ENCODE measurements at regions not wholly inside any gene's neighbourhood (a gene's known extent, or its start where the extent isn't known, plus 50 kb on each side); places are given as distances from the start of the nearest gene placed in this dataset.
"Not testable (repeated sequence)": the region's sequence is repeated elsewhere in the genome, so short reads cannot be mapped to it uniquely, and the experiment has no call there.

DNA sequence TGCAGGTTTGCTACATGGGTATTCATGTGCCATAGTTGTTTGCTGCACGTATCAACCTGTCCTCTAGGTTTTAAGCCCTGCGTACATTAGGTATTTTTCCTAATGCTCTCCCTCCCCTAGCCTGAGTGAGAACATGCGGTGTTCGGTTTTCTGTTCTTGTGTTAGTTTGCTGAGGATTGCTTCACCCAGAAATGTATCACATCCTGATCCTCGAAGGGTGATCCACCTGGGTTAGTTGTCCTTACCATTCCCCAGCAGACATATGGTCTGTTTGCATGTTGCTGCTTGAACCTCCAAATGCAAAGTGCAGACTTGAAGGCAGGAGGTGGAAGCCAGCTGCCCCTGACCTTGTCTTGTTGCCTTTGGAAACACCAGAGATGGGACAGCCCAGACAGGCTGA is 161.5 kb upstream of the WDR1 start:
- no peak for DNase-seq (ENCODE audit: low read depth in 3 of 3)

DNA sequence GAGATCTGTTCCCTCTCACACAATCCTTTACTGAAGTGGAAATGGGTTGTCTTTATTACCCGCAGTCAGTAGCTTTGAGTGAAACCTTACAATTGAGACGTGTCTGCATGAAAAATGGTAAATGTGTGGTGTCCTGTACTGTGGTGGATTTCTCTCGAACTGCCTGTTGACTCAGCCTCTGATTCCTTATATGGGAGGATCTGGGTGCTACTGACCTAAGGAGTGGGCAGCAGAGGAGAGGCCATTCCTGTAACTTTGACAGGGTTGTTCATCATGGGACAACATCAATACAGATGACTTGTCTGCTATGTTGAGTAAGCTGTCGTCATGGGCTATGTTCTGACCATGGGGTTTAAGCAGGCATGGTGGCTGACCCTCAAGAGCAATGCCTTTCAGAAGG is 159.6 kb upstream of the WDR1 start:
- DNase-seq (ENCODE audit: low read depth in 3 of 3): no peak

DNA sequence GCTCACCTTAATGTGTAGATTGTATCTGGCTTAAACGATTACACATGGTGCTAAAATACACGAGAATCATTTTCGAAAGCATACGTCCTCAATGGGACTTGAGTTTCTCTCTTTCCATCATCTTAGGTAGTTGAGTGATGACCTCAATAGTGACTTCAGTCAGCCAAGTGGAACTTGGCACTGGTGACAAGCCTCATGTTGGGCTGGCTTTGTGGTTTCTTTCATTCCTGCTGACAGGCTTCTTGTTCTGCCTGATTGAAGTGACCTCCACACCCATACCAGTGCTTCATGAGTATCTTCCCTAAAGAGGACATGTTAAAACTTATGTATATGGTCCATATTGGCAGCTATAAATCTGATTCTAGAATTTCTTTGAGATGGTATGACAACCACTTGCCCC is 159.1 kb upstream of the WDR1 start:
- DNase-seq (ENCODE audit: low read depth in 3 of 3): no peak

DNA sequence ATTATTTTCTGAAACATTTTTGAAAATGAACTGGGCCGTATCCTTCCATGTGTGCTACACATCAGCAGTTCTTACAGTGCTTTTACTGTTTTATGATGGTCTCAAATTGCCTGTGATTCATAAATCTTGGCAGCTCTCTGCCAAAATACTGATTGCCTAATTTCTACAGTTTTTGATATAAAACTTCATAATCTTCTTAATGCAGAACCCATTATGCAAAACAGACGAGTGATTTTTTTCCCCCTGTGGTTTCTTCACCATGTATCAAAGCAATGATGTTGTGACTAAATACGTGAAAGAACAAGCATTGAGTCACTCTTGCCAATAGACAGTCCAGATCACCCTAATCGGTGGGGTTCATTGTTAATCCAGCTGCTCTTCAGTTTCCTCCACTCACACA is 156.4 kb upstream of the WDR1 start:
- no peak for DNase-seq (ENCODE audit: low read depth in 3 of 3)

DNA sequence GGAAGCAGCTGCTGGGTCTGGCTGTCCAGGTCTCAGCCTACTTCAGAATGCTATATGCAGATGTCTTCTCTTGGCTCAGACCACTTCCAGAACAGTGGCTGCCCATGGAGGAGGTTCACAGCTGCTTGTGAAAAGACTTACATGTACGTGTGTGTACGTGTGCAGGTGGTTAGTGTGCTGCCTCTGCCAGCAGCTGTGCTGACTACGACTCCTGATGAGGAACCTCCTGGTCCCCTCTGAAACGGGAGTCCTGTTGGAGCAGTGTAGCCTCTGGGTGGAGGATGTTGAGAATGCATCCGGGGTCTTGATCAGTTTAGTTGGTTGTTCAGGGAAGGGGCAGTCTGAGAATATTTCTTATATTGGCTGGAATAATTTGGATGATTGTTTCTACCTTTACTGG is 155.9 kb upstream of the WDR1 start:
- DNase-seq (ENCODE audit: low read depth in 3 of 3): no peak

DNA sequence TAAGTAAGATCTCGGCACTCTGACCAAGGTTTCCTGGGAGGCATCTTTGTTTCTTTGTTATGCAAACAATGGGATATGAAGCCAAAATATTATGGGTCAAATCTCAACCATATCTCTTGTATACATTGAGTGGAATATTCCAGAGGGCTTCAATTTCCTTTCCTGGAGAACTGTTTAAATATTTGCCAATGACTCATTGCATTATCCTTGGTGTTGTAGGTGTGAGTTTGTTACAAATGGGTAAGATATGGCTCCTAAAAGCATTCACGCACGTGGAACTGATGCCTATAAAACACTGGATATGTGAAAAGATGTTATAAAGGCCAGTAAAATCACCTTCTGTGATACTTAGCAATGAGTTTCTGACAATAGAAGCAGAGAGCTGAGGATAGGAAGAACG is 150.5 kb upstream of the WDR1 start:
- no peak for DNase-seq (ENCODE audit: low read depth in 3 of 3)

DNA sequence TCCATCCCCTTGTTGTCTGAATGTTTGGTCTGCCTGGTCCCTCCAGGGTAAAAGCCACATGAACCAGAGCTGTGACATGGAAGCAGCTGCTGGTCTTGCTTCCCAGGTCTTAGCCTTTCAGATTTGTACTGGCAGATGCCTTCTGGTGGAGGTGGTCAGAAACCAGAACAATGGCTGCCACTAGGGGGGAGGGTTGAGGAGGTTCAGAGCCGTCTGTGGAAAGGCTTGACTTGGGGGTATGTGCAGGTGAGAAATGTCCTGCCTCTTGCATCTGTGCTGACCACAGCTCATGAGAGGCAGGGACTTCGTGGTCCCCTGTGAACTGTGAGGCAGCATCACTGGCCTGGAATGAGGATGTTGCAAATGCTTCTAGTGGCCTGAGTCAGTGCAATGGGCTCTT is 144.2 kb upstream of the WDR1 start:
- DNase-seq (ENCODE audit: low read depth in 3 of 3): no peak

DNA sequence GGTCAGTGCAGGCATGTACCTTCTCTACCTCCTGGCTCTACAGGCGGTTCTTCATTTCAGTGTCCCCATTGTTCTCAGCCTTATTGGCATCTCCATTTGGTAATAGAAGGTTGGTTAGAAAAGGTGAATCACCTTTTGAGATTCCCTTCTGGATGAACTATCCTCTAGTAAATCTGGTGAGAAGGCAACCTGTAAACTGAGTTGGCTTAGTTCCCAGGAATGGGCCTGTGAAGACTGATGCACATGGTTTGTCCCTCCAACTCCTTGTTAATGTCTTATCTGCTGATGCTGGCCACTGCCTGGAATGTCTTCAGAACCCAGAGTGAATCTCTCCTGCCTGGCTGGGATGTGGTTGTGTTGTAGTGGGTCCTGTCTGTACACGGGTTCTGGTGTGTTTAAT is 143.4 kb upstream of the WDR1 start:
- DNase-seq (ENCODE audit: low read depth in 3 of 3): no peak

DNA sequence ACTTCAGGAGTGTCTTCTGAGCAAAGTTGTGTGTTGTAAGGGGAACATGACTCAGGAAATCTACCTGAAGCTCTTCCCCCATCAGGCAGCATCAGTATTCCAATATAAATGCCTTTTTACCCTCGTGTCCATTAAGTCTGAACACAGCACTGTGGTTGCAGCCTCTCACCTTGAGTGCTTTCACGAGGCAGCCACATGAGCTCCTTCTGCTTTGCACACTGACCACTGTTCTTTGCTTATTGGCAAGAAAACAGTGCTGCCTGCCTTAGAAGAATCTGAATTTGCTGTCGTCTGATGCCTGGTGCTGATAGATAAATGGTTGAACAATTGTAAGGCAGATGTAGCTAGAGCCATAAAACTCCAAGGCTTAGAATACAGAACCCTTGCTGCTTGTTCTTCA is 139.6 kb upstream of the WDR1 start:
- no peak for DNase-seq (ENCODE audit: low read depth in 3 of 3)

DNA sequence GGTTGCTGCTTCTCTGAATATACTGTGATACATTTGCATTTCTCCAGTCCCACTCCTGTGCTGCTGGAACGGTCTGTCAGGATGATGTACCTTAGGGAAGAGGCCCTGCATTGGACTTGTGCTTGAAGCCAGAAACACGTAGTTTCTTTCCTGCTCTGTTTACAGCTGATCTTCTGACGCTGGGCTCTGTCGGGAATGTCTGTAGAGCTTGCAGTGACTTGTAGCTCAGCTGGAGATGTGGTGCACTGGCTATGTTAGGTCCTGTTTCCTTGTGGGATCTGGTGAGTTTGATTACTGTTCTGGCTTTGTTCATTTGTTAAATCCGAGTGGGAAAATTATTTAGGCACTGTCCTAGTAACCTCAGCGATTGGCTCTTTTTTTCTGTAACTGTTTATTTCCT is 137.2 kb upstream of the WDR1 start:
- no peak for DNase-seq (ENCODE audit: low read depth in 3 of 3)

DNA sequence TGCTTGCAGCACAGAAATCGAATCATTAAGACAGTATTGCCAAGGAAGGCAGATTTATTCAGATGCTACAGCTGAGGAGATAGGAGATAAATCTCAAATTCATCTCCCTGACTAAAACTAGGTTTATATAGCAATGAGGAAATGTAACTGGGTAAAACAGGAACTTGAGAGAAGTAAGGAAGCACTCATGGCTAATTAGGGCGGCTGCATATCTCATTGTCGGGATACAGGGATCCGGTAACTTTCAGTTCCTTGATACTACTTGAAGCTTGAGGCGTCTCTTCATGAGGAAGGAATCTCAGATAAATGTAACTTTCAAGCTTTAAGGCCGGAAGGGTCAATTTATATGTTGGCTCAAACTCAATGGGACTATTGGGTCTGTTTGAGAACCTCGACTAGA is 129.2 kb upstream of the WDR1 start:
- no peak for DNase-seq (ENCODE audit: low read depth in 3 of 3)

DNA sequence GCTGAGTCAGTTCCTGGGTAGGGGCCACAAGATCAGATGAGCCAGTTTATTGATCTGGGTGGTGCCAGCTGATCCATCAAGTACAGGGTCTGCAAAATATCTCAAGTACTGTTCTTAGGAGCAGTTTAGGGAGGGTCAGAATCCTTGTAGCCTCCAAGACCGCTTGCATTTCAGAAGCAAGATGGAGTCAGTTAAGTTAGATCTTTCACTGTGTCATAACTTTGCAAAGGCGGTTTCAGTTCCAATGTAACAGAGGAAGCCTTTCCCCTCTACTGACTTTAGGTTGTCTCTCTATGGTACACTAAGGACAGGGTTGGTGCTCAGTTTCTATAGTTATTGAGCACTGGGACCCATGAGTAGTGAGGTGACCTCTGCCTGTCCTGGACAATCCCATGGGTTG is 127.3 kb upstream of the WDR1 start:
- no peak for DNase-seq (ENCODE audit: low read depth in 3 of 3)

DNA sequence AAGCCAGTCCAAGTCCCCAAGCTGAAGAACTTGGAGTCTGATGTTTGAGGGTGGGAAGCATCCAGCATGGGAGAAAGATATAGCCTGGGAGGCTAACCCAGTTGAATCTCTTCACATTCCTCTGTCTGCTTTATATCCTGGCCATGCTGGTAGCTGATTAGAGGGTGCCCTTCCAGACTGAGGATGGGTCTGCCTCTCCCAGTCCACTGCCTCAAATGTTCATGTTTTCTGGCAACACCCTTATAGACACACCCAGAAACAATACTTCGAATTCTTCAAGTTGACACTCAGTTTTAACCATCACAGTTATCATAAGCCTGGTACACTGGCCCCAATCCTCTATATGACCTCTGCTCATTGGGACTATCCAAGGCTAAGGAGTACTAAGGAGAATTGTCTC is 124.1 kb upstream of the WDR1 start:
- no peak for DNase-seq (ENCODE audit: low read depth in 3 of 3)

DNA sequence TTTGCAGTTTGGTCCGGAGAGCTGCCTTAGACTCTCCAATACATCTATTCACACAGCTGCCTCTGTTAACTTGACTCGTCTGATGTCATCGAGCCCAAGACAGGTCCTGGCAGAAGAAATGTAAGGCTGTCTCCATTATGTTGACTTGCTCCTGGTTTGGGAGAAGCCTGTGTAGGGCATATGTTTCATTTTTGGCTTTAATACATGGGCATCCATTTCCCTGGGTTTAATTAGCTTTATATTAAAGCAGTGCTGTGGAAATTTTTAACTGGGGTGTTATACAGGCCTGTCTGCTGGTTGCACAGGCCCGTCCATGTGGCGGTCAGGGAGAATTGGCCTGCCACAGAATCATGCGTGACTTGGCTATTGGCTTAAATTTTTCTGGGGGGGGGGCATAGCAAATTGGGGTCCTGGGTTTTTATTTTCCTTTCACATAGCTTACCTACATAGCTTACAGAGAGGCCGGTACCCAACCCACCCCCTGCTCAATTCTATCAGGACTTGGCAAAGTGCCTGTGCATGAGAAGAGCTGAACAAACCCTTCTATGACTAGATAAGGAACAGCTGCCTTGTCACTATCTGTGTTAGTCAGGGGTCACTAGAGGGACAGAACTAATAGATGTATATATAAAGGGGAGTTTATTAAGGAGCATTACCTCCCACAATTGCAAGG is 123.5 kb upstream of the WDR1 start:
- no peak for DNase-seq (ENCODE audit: low read depth in 3 of 3)

DNA sequence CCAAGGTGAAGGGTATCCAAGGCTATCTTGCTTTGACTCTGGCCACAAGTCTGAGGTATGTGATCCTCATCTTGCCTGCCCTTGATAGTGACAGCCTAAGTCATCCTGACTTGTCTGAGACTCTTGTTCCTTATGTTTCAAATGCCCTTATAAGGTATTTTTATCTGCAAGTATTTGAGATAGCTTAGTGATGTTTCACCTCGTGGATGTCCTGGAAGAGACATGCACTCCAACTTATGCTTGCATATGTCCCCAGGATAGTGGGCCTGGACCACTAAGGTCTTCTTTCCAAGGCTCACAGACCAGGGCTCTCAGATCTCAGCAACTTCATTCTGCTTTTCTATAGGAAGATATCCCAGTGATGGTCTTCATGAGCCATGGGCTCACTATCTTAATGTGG is 120.5 kb upstream of the WDR1 start:
- DNase-seq (ENCODE audit: low read depth in 3 of 3): no peak

DNA sequence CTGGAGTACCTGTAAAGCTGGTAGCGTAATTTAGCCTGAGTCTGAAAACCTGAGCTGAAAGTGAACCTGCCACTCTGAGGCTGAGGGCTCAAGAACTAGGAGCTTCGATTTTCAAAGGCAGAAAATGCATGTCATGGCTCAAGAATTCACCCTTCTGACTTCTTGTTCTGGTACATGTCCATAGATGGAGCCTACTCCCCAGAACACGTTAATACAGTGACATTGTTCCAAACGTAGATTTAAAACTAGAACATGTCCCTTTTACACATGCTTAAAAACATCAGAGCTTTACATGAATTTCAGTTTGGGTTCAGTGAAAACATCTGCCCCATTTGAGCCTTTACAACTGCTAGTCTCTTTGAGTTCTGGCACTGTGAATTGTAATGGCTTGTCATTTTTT is 115.5 kb upstream of the WDR1 start:
- no peak for DNase-seq (ENCODE audit: low read depth in 3 of 3)

DNA sequence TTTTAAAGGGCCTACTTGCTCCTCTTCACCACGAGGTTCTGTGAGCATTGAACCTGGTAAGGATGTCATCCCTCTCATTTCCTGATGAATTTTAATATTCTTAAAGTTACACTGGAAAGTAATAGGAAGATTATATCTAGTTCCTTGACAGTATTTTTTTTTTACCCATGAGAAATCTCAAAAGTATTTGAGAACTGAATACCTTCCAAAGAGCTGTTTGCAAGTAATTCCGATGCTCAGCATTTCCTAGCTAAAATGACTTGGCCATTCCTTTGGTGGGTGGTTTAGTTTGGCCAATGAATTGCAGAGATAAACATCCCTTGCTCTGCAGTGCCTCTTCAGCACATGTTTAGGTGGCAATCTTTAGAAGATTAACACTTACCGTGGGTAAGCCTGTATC is 110.2 kb upstream of the WDR1 start:
- DNase-seq (ENCODE audit: low read depth in 3 of 3): no peak

DNA sequence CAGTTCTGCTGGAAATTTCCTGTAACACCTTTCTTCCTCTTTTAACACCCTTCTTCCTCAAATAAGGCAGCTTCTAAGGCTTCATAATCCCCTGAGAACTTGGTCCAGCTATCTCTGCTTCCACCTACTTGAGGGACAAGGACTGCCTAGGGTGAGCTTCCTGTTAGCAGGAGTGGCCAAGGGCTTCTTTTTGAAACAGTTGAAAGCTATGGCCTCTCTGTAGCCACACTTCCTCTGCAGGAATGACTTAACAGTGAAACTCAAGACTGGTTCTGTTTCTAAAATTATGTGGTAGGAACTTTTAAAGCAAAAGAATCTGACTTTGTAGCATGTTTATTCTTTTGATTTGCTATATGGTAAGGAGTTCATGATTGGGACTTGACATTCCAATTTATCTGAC is 108.5 kb upstream of the WDR1 start:
- no peak for DNase-seq (ENCODE audit: low read depth in 3 of 3)

DNA sequence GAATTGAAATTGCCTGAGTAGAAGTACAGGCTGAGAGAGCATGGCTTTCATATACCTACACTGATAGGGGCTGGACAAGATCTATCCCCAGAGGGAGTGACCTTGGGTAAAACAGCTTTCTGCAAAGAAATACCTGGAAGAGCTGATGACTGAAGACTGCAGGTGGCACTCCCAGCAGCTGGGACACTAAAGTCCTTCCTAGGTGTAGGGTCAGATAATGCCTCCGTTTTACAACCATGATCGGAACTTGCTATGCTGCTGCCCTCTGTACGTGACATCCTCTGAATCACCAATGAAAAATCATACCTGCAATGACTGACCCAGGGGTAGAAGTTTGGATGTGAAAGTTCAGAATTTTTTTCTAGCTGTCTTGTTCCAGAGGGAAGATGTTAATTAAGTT is 107.2 kb upstream of the WDR1 start:
- DNase-seq (ENCODE audit: low read depth in 3 of 3): no peak

DNA sequence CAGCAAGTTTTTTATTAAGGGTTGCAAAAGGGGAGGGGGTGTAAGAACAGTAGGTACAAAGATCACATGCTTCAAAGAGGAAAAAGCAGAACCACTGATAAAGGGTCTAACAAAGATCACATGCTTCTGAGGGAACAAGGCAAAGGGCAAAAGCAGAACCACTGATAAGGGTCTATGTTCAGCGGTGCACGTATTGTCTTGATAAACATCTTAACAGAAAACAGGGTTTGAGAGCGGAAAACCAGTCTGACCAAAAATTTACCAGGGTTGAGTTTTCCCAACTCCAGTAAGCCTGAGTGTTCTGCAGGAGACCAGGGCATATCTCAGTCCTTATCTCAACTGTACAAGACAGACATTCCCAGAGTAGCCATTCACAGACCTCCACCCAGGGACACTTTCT is 96.9 kb upstream of the WDR1 start:
- DNase-seq (ENCODE audit: low read depth in 3 of 3): not testable (repeated sequence)

DNA sequence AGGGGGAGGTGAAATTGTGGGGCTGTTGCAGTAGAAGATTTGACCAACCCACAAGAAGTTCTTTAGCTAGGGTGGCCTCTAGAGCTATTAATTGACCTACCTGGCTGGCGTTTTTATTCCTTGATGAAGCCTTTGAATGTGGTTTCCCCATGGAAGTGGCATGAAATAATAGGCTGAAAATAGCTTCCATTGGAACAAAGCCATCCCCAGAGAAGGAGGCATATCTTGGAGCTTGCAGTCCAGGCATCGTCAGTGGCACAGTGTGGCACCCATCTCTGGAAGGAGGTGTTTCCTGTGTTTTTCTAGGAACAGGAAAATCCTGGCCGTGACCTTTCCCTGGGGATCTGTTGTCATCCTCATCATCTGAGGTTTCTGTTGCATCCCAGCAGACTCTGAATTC is 96.3 kb upstream of the WDR1 start:
- DNase-seq (ENCODE audit: low read depth in 3 of 3): no peak

DNA sequence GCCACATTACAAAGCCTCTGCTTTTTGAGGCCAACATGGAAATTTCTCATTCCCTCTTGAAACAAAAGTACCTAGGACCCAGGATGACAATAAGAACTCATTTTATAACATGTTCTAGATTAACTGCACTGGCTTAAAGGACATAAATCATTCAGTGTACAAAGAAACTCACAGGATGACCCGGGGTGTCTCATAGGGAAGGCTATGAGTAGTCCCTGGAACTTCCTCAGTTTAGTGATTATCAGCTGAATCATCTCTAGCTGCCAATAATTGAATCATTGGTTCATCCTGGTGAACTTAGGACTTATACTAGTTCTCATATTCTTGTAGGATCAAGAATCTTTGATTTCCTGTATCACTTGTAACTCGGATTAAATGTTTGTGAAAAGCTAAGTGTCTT is 95.8 kb upstream of the WDR1 start:
- no peak for DNase-seq (ENCODE audit: low read depth in 3 of 3)

DNA sequence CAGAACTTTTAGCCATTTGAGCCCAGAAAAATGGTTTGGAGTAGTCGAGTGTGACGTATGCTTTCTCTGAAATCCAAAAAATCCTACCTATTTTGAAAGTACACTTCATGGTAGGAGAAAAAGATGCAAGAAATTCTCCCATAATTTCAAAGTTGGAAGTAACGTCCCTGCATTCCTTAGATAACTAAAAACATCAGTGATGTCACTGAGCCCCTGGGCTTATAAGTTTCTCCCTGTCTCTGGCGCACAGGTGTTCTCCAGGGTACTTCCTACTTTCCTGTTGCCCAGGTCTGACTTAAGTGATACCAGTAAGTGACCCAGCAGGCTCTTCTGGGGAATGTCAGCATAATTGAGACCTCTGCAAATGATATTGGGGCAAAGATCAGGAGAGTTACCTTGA is 90.5 kb upstream of the WDR1 start:
- DNase-seq (ENCODE audit: low read depth in 3 of 3): no peak

DNA sequence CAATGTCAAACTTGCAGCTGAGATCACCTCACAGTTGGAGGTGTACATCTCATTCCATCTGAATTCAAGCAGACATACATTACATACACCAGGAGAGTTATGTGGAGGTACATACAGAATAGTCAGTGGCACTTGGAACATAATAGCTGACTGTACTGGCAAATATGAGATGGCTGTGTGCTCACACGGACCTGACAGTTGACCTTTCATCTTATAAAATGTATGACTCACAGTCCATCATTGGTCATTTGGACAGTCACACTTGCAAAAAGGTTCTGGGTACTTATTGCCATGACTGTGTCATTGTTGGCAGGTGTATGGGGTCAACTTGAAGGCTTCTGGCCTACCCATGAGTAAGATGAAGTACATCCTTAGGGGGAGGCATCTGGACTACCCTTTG is 88.6 kb upstream of the WDR1 start:
- no peak for DNase-seq (ENCODE audit: low read depth in 3 of 3)

Measured in stimulated activated CD4-positive, alpha-beta T cell treated with anti-CD3 and anti-CD28 coated beads, TNF-alpha, amount 100 ng/mL, for 48 hours (primary cell).